PC-9 (cell line): ENCODE measurements at regions not wholly inside any gene's neighbourhood (a gene's known extent, or its start where the extent isn't known, plus 50 kb on each side); places are given as distances from the start of the nearest gene placed in this dataset.
A peak's percentile ranks its signal among the peaks of the same experiment; 100 is the strongest.

Experiments
- BruUV-seq: library from RNA; stranded (reverse); fragments of 400-500 nt; replicated peaks from 2 replicates; lab custom pipeline; 2021; lab: Mats Ljungman, UMichigan
- CTCF ChIA-PET: fragments of 300-600 bp; sonication (Branson Sonifier 250); formaldehyde crosslinking; loops from one replicate; lab custom pipeline; 2022; ENCODE audit warnings: antibody characterized with exemption; lab: Charles Lee
- POLR2A ChIA-PET: fragments of 300-600 bp; sonication (Branson Sonifier 250); formaldehyde crosslinking; loops from one replicate; lab custom pipeline; 2022; ENCODE audit warnings: antibody characterized with exemption; ENCODE audit not compliant: unreplicated experiment; lab: Charles Lee
- DNase-seq, 2 experiments: peaks; one replicate each; pipeline versions ENCODE4 v3.0.0 to v3.0.0-alpha.2; 2015 to 2022; ENCODE audit warnings: mixed read lengths in 1 of 2
- H2AFZ ChIP-seq: fragments of 200-600 bp; sonication (generic); 2 replicates; pipeline ENCODE4 v1.8.1; 2017; ENCODE audit warnings: antibody characterized with exemption
- H3F3A ChIP-seq: fragments of 200-600 bp; sonication (generic); 2 replicates; pipeline ENCODE4 v1.8.1; 2017; ENCODE audit warnings: antibody characterized with exemption, mild to moderate bottlenecking, low read depth; ENCODE audit not compliant: insufficient read depth
- H3K27ac ChIP-seq: fragments of 200-600 bp; sonication (generic); 2 replicates; pipeline ENCODE4 v1.6.1; 2016; ENCODE audit warnings: mixed run types
- H3K27me3 ChIP-seq: fragments of 200-600 bp; sonication (generic); 2 replicates; pipeline ENCODE4 v1.6.1; 2016; ENCODE audit warnings: low read depth, mixed run types; ENCODE audit not compliant: insufficient read depth
- H3K36me3 ChIP-seq: fragments of 200-600 bp; sonication (generic); 2 replicates; pipeline ENCODE4 v1.6.1; 2016; ENCODE audit warnings: low read depth, mixed run types
- H3K4me1 ChIP-seq: fragments of 200-600 bp; sonication (generic); replicated peaks from 2 replicates; pipeline ENCODE4 v1.6.1; 2016; ENCODE audit warnings: mixed run types; ENCODE audit not compliant: insufficient read depth
- H3K4me2 ChIP-seq: fragments of 200-600 bp; sonication (generic); 2 replicates; pipeline ENCODE4 v1.6.1; 2017; ENCODE audit warnings: mixed run types
- H3K4me3 ChIP-seq: fragments of 200-600 bp; sonication (generic); 2 replicates; pipeline ENCODE4 v1.6.1; 2016; ENCODE audit warnings: mixed run types
- H3K79me2 ChIP-seq: fragments of 200-600 bp; sonication (generic); 2 replicates; pipeline ENCODE4 v1.6.1; 2017; ENCODE audit warnings: low read depth, mixed run types
- H3K9me2 ChIP-seq: fragments of 200-600 bp; sonication (generic); 2 replicates; pipeline ENCODE4 v1.8.1; 2017; ENCODE audit warnings: mild to moderate bottlenecking; ENCODE audit not compliant: insufficient read depth
- H3K9me3 ChIP-seq: fragments of 200-600 bp; sonication (generic); 2 replicates; pipeline ENCODE4 v1.8.1; 2016; ENCODE audit warnings: low read depth; ENCODE audit not compliant: insufficient read depth
- H4K20me1 ChIP-seq: fragments of 200-600 bp; sonication (generic); 2 replicates; pipeline ENCODE4 v1.8.1; 2017; ENCODE audit not compliant: insufficient read depth
- EZH2 ChIP-seq: fragments of 200-600 bp; sonication (generic); IDR thresholded peaks from 2 replicates; pipeline ENCODE4 v1.8.0; 2017; ENCODE audit warnings: antibody characterized with exemption, low read depth
- intact Hi-C: fragments of 100-400 bp; cut with micrococcal nuclease; formaldehyde crosslinking; loops from one replicate; pipeline ENCODE4 v1.10.0; 2022; ENCODE audit not compliant: unreplicated experiment
- TF ChIP-seq, protein P1 (sequence below): fragments of 200-600 bp; sonication (generic); conservative IDR thresholded peaks from 2 replicates; pipeline ENCODE4 v1.6.1; 2017; ENCODE audit warnings: mixed run types, antibody characterized with exemption, mild to moderate bottlenecking, moderate library complexity

DNA sequence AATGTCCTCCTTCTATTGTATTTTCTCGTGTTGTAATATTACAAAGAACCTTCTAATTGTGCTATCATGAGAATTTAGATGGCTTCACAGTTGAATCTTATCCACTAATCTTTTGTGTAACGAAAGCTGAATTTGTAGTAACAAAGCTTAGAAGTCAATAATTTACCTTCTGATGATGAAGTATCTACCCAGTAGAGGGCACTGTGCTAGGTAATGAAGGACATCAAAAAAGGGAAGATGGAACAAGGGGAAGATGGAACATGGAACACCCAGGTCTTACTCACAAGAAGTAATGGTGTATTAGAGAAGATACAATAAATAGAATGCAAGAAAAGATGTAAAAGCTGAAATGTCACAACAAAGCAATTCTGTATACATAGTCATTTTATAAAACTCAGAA lies 131.0 kb upstream of the CCNG1 start:
- H3K27me3 ChIP-seq: peaks cover 8% of the 10 kb centered on the region
- DNase-seq: no peak
- no peak overlapping the region for H3K27ac ChIP-seq
- TF ChIP-seq, protein P1, sequence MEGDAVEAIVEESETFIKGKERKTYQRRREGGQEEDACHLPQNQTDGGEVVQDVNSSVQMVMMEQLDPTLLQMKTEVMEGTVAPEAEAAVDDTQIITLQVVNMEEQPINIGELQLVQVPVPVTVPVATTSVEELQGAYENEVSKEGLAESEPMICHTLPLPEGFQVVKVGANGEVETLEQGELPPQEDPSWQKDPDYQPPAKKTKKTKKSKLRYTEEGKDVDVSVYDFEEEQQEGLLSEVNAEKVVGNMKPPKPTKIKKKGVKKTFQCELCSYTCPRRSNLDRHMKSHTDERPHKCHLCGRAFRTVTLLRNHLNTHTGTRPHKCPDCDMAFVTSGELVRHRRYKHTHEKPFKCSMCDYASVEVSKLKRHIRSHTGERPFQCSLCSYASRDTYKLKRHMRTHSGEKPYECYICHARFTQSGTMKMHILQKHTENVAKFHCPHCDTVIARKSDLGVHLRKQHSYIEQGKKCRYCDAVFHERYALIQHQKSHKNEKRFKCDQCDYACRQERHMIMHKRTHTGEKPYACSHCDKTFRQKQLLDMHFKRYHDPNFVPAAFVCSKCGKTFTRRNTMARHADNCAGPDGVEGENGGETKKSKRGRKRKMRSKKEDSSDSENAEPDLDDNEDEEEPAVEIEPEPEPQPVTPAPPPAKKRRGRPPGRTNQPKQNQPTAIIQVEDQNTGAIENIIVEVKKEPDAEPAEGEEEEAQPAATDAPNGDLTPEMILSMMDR: peak; percentile 59
- TF ChIP-seq EZH2: no peak
- H3K4me2 ChIP-seq: no peak overlapping the region
- peaks cover 3% of the 10 kb centered on the region; the same call in 1 of the 2 replicates for H3K9me2 ChIP-seq
- H3F3A ChIP-seq: no peaks in the 10 kb centered on the region
- H3K9me3 ChIP-seq: no peaks in the 10 kb centered on the region
- intact Hi-C loops: loop anchor here (2.0 kb wide), 1 partner anchor 102 kb away; no protein-coding TSS in a partner anchor
- H3K79me2 ChIP-seq: no peaks in the 10 kb centered on the region
- no TSS peak for BruUV-seq
- no peaks in the 10 kb centered on the region for H3K36me3 ChIP-seq
- CTCF ChIA-PET: no interaction called here
- no peak overlapping the region for H3K4me3 ChIP-seq
- no peaks in the 10 kb centered on the region for H4K20me1 ChIP-seq
- H3K4me1 ChIP-seq: no peaks in the 10 kb centered on the region
- POLR2A ChIA-PET: no interaction called here
- no peak overlapping the region for H2AFZ ChIP-seq

DNA sequence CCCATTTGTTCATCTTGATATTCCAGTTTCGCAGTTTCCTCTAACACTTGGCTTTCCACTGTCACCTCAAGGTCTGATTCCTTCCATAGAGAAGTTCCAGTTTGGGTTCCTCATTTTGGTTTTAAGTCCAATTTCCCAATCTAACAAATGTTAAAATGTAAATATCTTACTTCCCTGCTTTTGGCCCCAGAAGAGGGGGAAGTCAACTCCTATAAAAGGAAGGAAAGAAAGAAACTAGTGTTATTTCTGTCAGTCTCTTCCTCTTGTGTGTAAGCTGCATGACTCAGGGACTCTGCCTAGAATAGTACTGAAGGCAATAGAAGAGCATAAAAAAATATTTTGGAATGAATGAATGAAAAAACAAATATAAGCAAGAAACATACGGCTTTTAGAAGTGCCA lies 127.5 kb upstream of the CCNG1 start:
- no peaks in the 10 kb centered on the region for H3K27me3 ChIP-seq
- H3K9me3 ChIP-seq: no peaks in the 10 kb centered on the region
- BruUV-seq: no TSS peak
- H4K20me1 ChIP-seq: no peaks in the 10 kb centered on the region
- H3F3A ChIP-seq: no peaks in the 10 kb centered on the region
- H2AFZ ChIP-seq: no peak overlapping the region
- POLR2A ChIA-PET: no interaction called here
- CTCF ChIA-PET: no interaction called here
- no peak for DNase-seq
- H3K36me3 ChIP-seq: no peaks in the 10 kb centered on the region
- no peak overlapping the region for H3K4me2 ChIP-seq
- H3K27ac ChIP-seq: no peak overlapping the region
- no peak overlapping the region for H3K4me3 ChIP-seq
- intact Hi-C loops: no loop called here
- H3K79me2 ChIP-seq: no peaks in the 10 kb centered on the region
- TF ChIP-seq, protein P1: no peak
- no peak for TF ChIP-seq EZH2
- H3K9me2 ChIP-seq: peaks cover 3% of the 10 kb centered on the region; the same call in 1 of the 2 replicates
- H3K4me1 ChIP-seq: no peaks in the 10 kb centered on the region

DNA sequence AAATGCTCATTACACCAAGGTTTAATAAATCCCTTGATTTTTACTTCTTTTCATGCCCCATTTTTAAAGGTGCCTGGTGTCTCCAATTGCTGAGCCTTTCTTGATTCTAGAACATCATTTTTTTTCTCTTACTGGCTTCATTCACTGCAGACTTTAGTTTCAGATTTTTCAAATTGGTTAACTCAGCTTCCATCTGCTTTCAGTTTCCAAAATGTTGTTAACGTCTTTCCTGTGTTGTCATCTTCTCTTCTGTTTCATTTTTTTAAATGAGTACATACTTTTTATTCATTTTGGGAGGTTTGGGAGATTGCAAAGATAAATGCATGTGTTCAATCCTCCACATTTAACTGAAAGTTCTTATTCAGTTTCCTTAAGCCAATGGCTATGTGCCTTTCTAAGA lies 126.4 kb upstream of the CCNG1 start:
- Histone ChIP-seq H3K79me2 (no peaks in the 10 kb centered on the region), H3K4me2 (no peak overlapping the region), H3K36me3 (no peaks in the 10 kb centered on the region), H3K9me3 (no peaks in the 10 kb centered on the region), H3K9me2 (peaks cover 3% of the 10 kb centered on the region; the same call in 1 of the 2 replicates), H4K20me1 (no peaks in the 10 kb centered on the region), H3K27me3 (no peaks in the 10 kb centered on the region), H2AFZ (no peak overlapping the region), H3K4me1 (no peaks in the 10 kb centered on the region), H3K27ac (no peak overlapping the region), H3K4me3 (no peak overlapping the region), H3F3A (no peaks in the 10 kb centered on the region)
- no peak for TF ChIP-seq EZH2
- TF ChIP-seq, protein P1: no peak
- no peak for DNase-seq
- no TSS peak for BruUV-seq
- CTCF ChIA-PET: no interaction called here
- POLR2A ChIA-PET: no interaction called here
- intact Hi-C loops: no loop called here
